Midbrain (tissue), 1 donor: ENCODE measurements at regions not wholly inside any gene's neighbourhood (a gene's known extent, or its start where the extent isn't known, plus 50 kb on each side); places are given as distances from the start of the nearest gene placed in this dataset.

Source experiments
- DNase-seq: peaks from one replicate; lab custom pipeline; 2025; lab: John Stamatoyannopoulos, UW

DNA sequence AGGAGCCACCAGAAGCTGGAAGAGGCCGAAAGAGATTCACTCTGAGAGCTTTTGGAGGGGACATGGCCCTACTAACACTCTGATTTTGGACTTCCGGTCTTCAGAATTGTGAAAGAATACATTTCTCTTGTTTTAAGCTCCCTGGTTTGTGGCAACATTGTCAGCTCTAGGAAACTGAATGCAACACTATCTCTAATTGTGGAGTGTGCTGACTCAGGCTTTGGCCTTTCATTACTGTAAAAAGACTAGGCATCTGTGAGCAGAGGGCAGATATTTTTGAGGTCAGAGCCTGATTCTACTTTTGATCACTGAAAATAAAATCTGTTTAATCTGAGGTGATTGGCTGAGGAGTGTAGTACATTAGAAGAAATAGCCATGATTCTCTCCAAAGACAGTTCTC, 185.4 kb upstream of the FAM98A start:
- DNase-seq = no peak

- DNase-seq = no peak
These were observed 183.5 kb upstream of the FAM98A start for GRCh38 chr2:33782395-33783230.

DNA sequence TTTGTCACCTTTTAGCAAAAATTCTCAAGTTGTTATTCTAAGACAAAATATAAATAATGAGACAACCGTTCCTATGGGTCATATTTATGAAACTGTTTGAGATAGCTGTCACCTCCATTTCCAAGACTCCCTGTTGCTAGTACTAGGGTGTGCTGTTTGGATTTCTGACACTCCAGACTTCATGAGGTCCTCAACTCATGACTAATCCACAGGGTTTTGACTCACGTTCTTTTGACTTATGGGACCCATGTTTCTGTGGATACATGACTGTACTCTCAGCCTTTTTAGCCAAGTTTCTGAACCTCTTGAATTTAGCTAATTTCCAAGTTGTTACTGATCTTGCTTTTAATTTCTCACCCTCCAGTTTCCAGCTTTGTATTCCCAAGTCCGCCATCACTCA, 178.7 kb upstream of the FAM98A start:
- DNase-seq = no peak

GRCh38 chr2:33775306-33775705, 176.2 kb upstream of the FAM98A start:
- DNase-seq = no peak

- no peak for DNase-seq
These were observed 170.9 kb upstream of the FAM98A start for GRCh38 chr2:33770023-33770422.

GRCh38 chr2:33766175-33766574, 167.1 kb upstream of the FAM98A start:
- no peak for DNase-seq

DNA sequence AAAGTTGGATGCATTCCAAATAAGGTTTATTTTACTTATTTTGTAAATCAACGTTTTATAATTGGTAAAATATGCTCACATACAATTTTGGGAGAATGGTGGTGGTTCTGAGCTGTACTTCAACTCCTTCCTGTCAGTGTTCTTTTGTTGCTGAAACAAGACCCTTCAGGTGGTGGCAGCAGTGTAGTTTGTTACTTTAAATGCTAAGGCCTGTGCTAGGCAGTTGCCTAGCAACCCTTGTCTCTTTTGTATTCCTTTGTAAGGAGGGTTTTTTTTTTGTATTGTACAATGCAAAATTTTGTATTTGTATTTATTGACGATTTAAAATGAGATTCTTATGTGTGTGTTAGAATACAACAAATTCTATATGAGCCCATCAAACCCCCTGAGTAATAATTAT, 166.0 kb upstream of the FAM98A start:
- no peak for DNase-seq

DNA sequence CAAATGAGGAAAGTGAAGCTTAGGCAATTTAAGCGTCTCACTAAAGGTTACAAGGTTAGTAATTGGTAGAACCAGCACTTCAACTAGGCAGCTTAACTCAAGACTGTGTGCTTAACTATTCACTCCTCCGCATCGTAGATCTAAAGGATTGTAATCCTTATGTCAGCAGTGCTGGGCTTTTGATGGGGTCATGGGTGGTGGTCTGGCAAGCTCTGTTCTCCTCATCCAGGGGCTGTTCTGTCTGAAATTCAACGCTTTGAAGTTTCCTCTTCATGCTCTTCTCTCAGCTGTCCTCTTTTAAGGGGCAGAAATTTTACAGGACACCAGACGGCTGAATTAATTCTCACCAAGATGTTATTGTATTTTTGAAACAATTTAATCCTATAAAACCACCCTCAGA, 165.5 kb upstream of the FAM98A start:
- DNase-seq = no peak

DNA sequence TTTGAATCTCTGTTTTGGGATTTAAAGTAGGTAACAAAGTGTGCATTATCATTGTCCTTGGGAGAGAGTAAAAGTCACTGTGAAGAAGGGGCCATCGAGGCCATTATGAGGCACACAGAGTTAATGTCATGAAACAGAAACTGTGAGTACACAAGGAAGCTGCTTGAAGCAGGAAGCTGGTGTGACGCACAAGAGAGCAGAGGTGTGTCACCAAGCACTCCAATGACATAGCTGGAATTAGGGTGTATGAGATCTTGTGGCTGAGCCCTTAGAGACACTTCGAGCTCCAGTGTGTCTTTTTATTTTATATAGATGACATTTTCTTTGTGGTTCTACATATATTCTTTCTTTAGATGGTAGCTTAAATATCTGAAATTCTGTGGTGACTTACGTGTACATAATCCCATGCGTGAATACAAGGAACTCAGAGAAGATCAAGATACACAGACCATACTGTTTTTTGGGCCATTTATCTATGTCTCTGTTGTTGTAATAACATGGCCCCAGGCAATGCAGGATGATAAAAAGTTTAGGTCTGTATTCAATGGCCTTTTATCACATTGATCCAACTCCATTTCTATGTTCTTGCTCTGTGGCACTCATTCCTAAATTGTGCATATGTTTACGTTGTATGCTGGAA, 164.7 kb upstream of the FAM98A start:
- no peak for DNase-seq

DNA sequence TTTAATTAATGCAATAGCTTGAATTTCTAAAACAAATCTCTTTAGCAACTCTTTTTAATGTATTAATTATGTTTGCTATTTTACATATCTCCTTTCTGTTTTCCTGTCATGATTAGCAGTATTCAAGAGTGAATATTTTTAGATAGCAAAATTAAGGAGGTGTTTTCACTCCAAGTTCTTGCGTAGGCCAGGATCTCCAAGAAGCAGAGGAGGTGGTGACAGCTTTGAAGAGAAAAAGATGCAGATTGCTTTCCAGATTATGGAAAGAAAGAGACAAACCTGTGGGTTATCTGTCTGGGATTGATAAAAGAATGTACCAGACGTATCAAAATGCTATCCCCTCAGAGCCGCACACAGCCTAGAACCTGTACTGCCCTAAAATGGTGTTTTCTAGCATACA, 163.5 kb upstream of the FAM98A start:
- DNase-seq = no peak

GRCh38 chr2:33746208-33746800, 147.2 kb upstream of the FAM98A start:
- DNase-seq = no peak

DNA sequence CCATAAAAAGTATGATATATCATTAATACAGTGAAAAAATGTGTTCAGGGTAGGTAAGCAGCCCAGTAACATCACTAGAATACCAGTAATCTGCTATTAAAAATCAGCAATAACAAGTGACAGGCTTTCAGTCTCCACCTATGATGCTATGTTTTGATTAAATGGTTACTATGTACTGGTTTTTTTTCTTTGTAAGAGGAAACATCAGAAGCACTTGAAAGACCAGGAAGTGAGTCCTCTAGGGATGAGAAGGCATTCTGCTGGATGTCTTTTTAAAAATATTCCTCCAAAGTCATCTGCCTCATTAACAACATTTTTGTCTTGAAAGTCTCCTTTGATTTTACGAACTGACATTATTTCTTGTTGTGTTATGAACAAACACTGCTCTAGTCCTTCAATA, 136.0 kb upstream of the FAM98A start:
- no peak for DNase-seq

- DNase-seq = no peak
These were observed 131.7 kb upstream of the FAM98A start for GRCh38 chr2:33730804-33731203.

DNA sequence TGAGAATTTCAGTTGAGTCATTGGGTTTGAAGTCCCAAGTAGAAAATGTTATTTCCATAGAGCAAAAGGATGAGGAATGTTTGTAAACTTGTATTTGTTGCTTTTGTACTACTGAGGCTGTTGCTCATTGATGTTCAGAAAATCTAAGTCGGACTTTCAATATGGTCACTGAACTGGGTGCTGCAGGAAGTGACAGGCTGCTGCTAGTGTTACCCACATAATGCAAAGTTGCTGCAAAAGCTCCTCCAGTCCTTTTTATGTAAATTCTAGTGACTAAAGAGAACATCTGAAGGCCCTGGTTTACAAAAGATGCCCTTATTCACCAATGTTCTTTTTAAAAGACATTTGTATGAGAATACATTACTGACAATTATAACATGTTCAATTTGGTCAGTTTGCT, 131.1 kb upstream of the FAM98A start:
- DNase-seq = no peak

DNA sequence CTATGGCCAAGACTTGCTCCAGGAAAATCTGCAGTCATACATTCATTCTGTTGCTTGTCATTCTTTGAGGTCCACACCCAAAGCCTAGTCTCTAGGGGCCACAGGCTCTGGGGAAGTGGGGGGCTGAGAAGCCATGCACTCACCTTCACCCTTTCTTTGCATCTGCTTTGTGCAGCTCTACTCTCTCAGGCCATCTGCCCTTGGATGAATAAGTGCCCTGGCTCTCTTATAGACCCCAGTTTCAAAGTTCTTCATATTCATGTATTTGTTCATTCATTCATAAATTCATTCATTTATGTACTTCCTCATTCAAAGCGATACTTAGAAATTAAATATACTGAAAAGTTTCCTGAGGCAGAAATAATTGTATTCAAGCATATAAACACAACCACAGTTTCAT, 130.3 kb upstream of the FAM98A start:
- no peak for DNase-seq

GRCh38 chr2:33728106-33728505, 129.0 kb upstream of the FAM98A start:
- no peak for DNase-seq

- no peak for DNase-seq
These were observed 128.4 kb upstream of the FAM98A start for GRCh38 chr2:33727361-33728032.

- no peak for DNase-seq
These were observed 127.3 kb upstream of the FAM98A start for GRCh38 chr2:33726415-33726814.

GRCh38 chr2:33723329-33723728, 124.2 kb upstream of the FAM98A start:
- no peak for DNase-seq

DNA sequence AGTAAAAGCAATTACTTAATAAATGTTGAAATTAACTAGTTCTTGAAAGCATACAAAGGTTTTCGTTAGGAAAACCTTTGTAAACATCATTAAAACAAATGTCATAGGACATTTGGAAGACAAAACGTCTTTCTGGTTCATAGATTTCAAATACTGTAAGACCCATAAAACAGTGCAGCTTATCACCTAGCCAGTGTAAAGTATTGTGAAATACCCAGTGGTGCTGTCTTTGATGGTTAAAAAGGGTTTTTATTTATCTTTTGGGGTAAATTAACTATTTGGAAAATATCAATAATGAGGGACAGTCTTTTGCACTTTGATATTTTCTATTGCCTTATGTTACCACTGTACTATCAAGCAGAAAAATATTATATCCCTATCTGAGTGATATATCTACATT, 120.0 kb upstream of the FAM98A start:
- DNase-seq = no peak

GRCh38 chr2:33712674-33713073, 113.6 kb upstream of the FAM98A start:
- no peak for DNase-seq

- no peak for DNase-seq
These were observed 110.9 kb upstream of the FAM98A start for GRCh38 chr2:33709951-33710350.

DNA sequence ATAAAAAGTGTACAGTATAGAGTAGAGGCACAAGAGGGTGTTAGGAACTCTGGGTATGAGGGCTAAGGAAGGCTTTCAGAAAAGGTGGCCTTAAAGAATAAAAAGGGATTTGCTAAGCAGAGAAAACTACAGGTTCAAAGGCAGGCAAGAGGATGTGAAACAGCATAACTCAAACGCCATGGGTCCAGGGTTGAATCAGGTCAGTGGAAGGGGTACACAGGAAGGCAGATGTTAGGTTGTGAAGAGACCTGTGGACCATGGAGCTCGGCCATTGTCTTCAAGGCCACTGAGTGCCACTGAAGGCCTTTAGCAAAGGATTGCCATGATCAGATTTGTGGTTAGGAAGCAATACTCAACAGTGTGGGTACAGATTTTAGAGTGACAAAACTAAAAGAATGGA, 108.2 kb upstream of the FAM98A start:
- DNase-seq = no peak
